Neuronal stem cell (in vitro differentiated cells): ENCODE measurements at regions not wholly inside any gene's neighbourhood (a gene's known extent, or its start where the extent isn't known, plus 50 kb on each side); places are given as distances from the start of the nearest gene placed in this dataset.

Experiments used
- DNase-seq: peaks from one replicate; pipeline ENCODE4 v3.0.0-alpha.2; 2013; ENCODE audit warnings: low spot score
- H2AFZ ChIP-seq: one replicate; pipeline ENCODE4 v1.6.1; 2013; ENCODE audit warnings: mild to moderate bottlenecking, low read length, inconsistent platforms
- H2AK5ac ChIP-seq: 2 replicates; pipeline ENCODE4 v1.6.1; 2013; ENCODE audit warnings: low read depth, mild to moderate bottlenecking, inconsistent platforms, low read length, moderate library complexity, mixed read lengths
- H2BK120ac ChIP-seq: 2 replicates; pipeline ENCODE4 v1.6.1; 2013; ENCODE audit warnings: low read depth, mild to moderate bottlenecking, inconsistent platforms, low read length, moderate library complexity, mixed read lengths
- H2BK12ac ChIP-seq: one replicate; pipeline ENCODE4 v1.6.1; 2013; ENCODE audit warnings: low read length, inconsistent platforms
- H2BK15ac ChIP-seq: 2 replicates; pipeline ENCODE4 v1.6.1; 2013; ENCODE audit warnings: mild to moderate bottlenecking, low read length, inconsistent platforms, mixed read lengths
- H2BK5ac ChIP-seq: one replicate; pipeline ENCODE4 v1.6.1; 2013; ENCODE audit warnings: inconsistent platforms, mild to moderate bottlenecking, low read length, moderate library complexity
- H3K14ac ChIP-seq: one replicate; pipeline ENCODE4 v1.6.1; 2013; ENCODE audit warnings: low read length, inconsistent platforms
- H3K18ac ChIP-seq: 2 replicates; pipeline ENCODE4 v1.6.1; 2013; ENCODE audit warnings: low read length, inconsistent platforms
- H3K23ac ChIP-seq: 2 replicates; pipeline ENCODE4 v1.6.1; 2013; ENCODE audit warnings: low read depth, mild to moderate bottlenecking, mixed read lengths, low read length, inconsistent platforms; ENCODE audit not compliant: poor library complexity
- H3K27ac ChIP-seq: replicated peaks from 3 replicates; pipeline ENCODE4 v1.5.1; 2013; ENCODE audit warnings: low read length, inconsistent platforms
- H3K27me3 ChIP-seq, 3 experiments: 2 replicates each; pipeline ENCODE4 v1.6.1; 2013; ENCODE audit warnings: low read length in 3 of 3, mild to moderate bottlenecking in 2 of 3, inconsistent platforms in 1 of 3, low read depth in 1 of 3, mixed read lengths in 1 of 3, moderate library complexity in 1 of 3; ENCODE audit not compliant: control insufficient read depth in 3 of 3, insufficient read depth in 3 of 3
- H3K36me3 ChIP-seq, 2 donors: replicated peaks in 1 of 2; 2 replicates each; pipeline ENCODE4 v1.6.1; 2013; ENCODE audit warnings: low read length in 2 of 2; ENCODE audit not compliant: control insufficient read depth in 2 of 2, insufficient read depth in 2 of 2
- H3K4ac ChIP-seq: 2 replicates; pipeline ENCODE4 v1.6.1; 2013; ENCODE audit warnings: inconsistent platforms, mild to moderate bottlenecking, low read length, moderate library complexity
- H3K4me1 ChIP-seq, 2 donors: 1 replicate in 1 of 2; 2 replicates in 1 of 2; pipeline ENCODE4 v1.6.1; 2013; ENCODE audit warnings: low read length in 2 of 2, low read depth in 1 of 2; ENCODE audit not compliant: control insufficient read depth in 2 of 2, insufficient read depth in 1 of 2
- H3K4me2 ChIP-seq: one replicate; pipeline ENCODE4 v1.6.1; 2013; ENCODE audit warnings: mild to moderate bottlenecking, low read length, inconsistent platforms; ENCODE audit not compliant: insufficient read depth, poor library complexity, severe bottlenecking
- H3K4me3 ChIP-seq, 2 donors: 2 replicates each; pipeline ENCODE4 v1.5.1; 2013; ENCODE audit warnings: low read length in 2 of 2, mild to moderate bottlenecking in 2 of 2, inconsistent platforms in 1 of 2, moderate library complexity in 1 of 2
- H3K79me1 ChIP-seq: one replicate; pipeline ENCODE4 v1.6.1; 2013; ENCODE audit warnings: low read depth, mild to moderate bottlenecking, inconsistent platforms, low read length, moderate library complexity
- H3K9ac ChIP-seq: one replicate; pipeline ENCODE4 v1.6.1; 2013; ENCODE audit warnings: mild to moderate bottlenecking, low read depth, low read length, inconsistent platforms; ENCODE audit not compliant: poor library complexity
- H3K9me3 ChIP-seq, 2 donors: replicated peaks in 1 of 2; 2 replicates each; pipeline versions ENCODE3 to v1.6.1; 2013; ENCODE audit warnings: low read length in 2 of 2, mild to moderate bottlenecking in 2 of 2, inconsistent platforms in 1 of 2, low read depth in 1 of 2, mixed read lengths in 1 of 2, moderate library complexity in 1 of 2; ENCODE audit not compliant: control insufficient read depth in 2 of 2, insufficient read depth in 1 of 2
- H4K8ac ChIP-seq: one replicate; pipeline ENCODE4 v1.6.1; 2013; ENCODE audit warnings: low read depth, mild to moderate bottlenecking, inconsistent platforms, low read length, moderate library complexity
- H4K91ac ChIP-seq: one replicate; pipeline ENCODE4 v1.6.1; 2013; ENCODE audit warnings: low read length, low read depth, mild to moderate bottlenecking, inconsistent platforms; ENCODE audit not compliant: poor library complexity
- WGBS, 2 donors: extraction: QIAGEN DNeasy Blood & Tissue Kit; methylation state at CpG; one replicate each; pipeline ENCODE4 v1.1.7; 2013; ENCODE audit warnings: missing lambda C conversion rate in 2 of 2, mixed read lengths in 1 of 2; ENCODE audit not compliant: insufficient read length in 2 of 2, insufficient replicate concordance in 1 of 2; ENCODE audit errors: extremely low coverage in 2 of 2; 5-methylcytosine and 5-hydroxymethylcytosine counted together

DNA sequence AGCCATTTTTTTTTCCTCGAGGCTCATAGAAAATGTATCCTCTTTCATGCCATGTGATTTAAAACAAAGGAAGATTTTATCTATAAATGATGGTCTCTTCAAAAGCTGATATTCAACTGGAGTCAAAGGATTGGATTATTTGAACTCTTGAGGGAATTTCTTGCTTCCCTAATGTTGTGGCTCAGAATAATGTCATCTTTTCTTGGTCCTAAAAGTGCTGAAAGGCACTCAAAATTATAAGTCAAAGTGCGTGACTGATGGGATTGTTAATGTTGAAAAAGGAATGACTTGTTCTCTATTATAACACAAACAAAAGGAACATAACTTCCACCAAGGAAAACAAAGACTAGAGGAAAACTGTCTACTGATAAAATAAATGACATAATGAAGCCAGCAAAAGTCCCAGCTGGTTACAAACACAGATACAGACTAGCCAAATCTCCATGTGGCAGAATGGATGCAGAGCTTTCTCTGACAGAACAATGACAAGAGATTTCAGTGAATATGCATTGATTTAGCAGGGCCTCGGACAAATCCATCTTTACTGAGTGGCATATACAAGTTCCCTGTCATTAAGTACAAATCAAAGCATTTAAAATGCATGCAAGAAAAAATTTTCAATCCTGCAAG, 552.6 kb downstream of the GBA3 start:
- Histone ChIP-seq H2BK5ac (no peak overlapping the region), H2BK12ac (no peak overlapping the region), H3K9me3 (no peaks in the 10 kb centered on the region), H3K27me3 (no peaks in the 10 kb centered on the region), H2AFZ (peak overlapping the region; percentile 25), H3K27ac (no peak overlapping the region), H2BK15ac (no peak overlapping the region), H4K8ac (no peak overlapping the region), H3K4ac (no peak overlapping the region), H2AK5ac (no peak overlapping the region), H3K79me1 (no peaks in the 10 kb centered on the region), H3K36me3 (no peaks in the 10 kb centered on the region), H3K4me2 (no peak overlapping the region), H3K23ac (no peak overlapping the region), H3K14ac (no peak overlapping the region), H2BK120ac (no peak overlapping the region), H3K18ac (no peak overlapping the region), H3K9ac (no peak overlapping the region), H3K4me3 (no peak overlapping the region), H4K91ac (no peak overlapping the region), H3K4me1 (peaks cover 3 to 9% of the 10 kb centered on the region in 2 donors)
- WGBS, 2 donors, result no CpG with 5 or more reads among the region's 3 CpGs
- DNase-seq, result no peak

DNA sequence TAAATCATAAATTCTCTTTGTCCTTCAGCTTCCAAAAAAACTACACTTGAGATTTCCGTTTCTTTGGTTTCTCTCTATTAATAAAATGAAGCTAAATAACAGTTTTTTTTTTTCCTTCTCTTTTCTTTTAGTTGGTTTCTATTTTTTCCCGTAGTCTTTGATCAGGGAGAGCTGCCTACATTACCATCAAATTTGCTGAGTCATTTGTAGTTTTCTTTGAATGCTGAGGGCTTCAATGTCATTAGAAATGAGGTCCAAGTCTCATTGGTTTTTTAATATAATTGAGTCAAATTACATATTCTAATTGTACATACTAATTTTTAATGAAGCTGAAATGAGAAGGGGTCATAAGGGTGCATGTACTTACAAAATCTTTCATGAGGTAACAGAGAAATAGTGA, 550.2 kb downstream of the GBA3 start:
- Histone ChIP-seq H2BK120ac (no peak overlapping the region), H3K79me1 (no peaks in the 10 kb centered on the region), H3K9ac (no peak overlapping the region), H2AK5ac (no peak overlapping the region), H3K27ac (no peak overlapping the region), H3K27me3 (no peaks in the 10 kb centered on the region), H3K4ac (no peak overlapping the region), H3K36me3 (no peaks in the 10 kb centered on the region), H4K91ac (no peak overlapping the region), H2BK15ac (no peak overlapping the region), H3K23ac (no peak overlapping the region), H4K8ac (no peak overlapping the region), H2AFZ (no peak overlapping the region), H2BK12ac (no peak overlapping the region), H3K14ac (no peak overlapping the region), H3K18ac (no peak overlapping the region), H3K4me3 (no peak overlapping the region), H3K9me3 (no peaks in the 10 kb centered on the region), H2BK5ac (no peak overlapping the region), H3K4me2 (no peak overlapping the region), H3K4me1 (peaks cover 3 to 9% of the 10 kb centered on the region in 2 donors)
- DNase-seq, result no peak
- WGBS, 2 donors, result no CpG with 5 or more reads among the region's 2 CpGs

GRCh38 chr4:23241408-23241807, 548.7 kb downstream of the GBA3 start:
- Histone ChIP-seq H3K9me3 (no peaks in the 10 kb centered on the region), H3K18ac (no peak overlapping the region), H3K9ac (no peak overlapping the region), H3K27ac (no peak overlapping the region), H2AFZ (no peak overlapping the region), H3K79me1 (no peaks in the 10 kb centered on the region), H3K4me2 (no peak overlapping the region), H3K4me3 (no peak overlapping the region), H4K8ac (no peak overlapping the region), H3K36me3 (no peaks in the 10 kb centered on the region), H3K4ac (no peak overlapping the region), H3K14ac (no peak overlapping the region), H2AK5ac (no peak overlapping the region), H3K27me3 (no peaks in the 10 kb centered on the region), H2BK5ac (no peak overlapping the region), H2BK15ac (no peak overlapping the region), H2BK12ac (no peak overlapping the region), H4K91ac (no peak overlapping the region), H2BK120ac (no peak overlapping the region), H3K23ac (no peak overlapping the region), H3K4me1 (peaks cover 3 to 9% of the 10 kb centered on the region in 2 donors)
- WGBS, 2 donors, result no CpG with 5 or more reads among the region's 5 CpGs
- DNase-seq, result no peak

GRCh38 chr4:23238848-23239247, 546.1 kb downstream of the GBA3 start:
- H3K4me1 ChIP-seq, result peaks cover 10 to 11% of the 10 kb centered on the region in 2 donors
- no peak overlapping the region for H4K8ac ChIP-seq
- H3K36me3 ChIP-seq, result no peaks in the 10 kb centered on the region
- H3K9ac ChIP-seq, result no peak overlapping the region
- no CpG with 5 or more reads among the region's 2 CpGs for WGBS, 2 donors
- no peak overlapping the region for H3K14ac ChIP-seq
- H3K4me3 ChIP-seq, result no peak overlapping the region
- H3K18ac ChIP-seq, result no peak overlapping the region
- peaks cover 0 to 5% of the 10 kb centered on the region in 2 donors for H3K9me3 ChIP-seq
- DNase-seq, result no peak
- no peak overlapping the region for H2BK12ac ChIP-seq
- no peak overlapping the region for H3K23ac ChIP-seq
- H2BK120ac ChIP-seq, result no peak overlapping the region
- H3K4me2 ChIP-seq, result no peak overlapping the region
- no peak overlapping the region for H4K91ac ChIP-seq
- H2BK5ac ChIP-seq, result no peak overlapping the region
- no peak overlapping the region for H2AFZ ChIP-seq
- H3K79me1 ChIP-seq, result no peaks in the 10 kb centered on the region
- no peak overlapping the region for H3K27ac ChIP-seq
- no peak overlapping the region for H2AK5ac ChIP-seq
- no peak overlapping the region for H2BK15ac ChIP-seq
- no peak overlapping the region for H3K4ac ChIP-seq
- H3K27me3 ChIP-seq, result no peaks in the 10 kb centered on the region
